ENCODE measurements at regions not wholly inside any gene's neighbourhood (a gene's known extent, or its start where the extent isn't known, plus 50 kb on each side); places are given as distances from the start of the nearest gene placed in this dataset.

GRCh38 chr9:118635416-118635815 is 733.8 kb downstream of the BRINP1 start:
- no peak overlapping the region for H3K27ac ChIP-seq (ENCODE audit: extremely low read depth, low read depth, low read length)
- H3K36me3 ChIP-seq (ENCODE audit: control insufficient read depth in 2 of 2, insufficient read depth in 1 of 2, low read length in 2 of 2) = no peaks in the 10 kb centered on the region
- H3K9me3 ChIP-seq (ENCODE audit: control insufficient read depth, insufficient read depth, low read depth, low read length) = no peaks in the 10 kb centered on the region
- H3K4me1 ChIP-seq (ENCODE audit: control insufficient read depth, insufficient read depth, low read length) = no peaks in the 10 kb centered on the region
- TF ChIP-seq ZNF843 (tag by site-specific recombination; IDR thresholded peaks at IDR 0.05) = no peak
- no peak for TF ChIP-seq ZNF302 (tag by site-specific recombination; IDR thresholded peaks at IDR 0.05; ENCODE audit: low read depth)
- TF ChIP-seq AEBP2 (tag by site-specific recombination; IDR thresholded peaks at IDR 0.05; ENCODE audit: borderline replicate concordance) = no peak
- no peak for TF ChIP-seq RBAK (tag by site-specific recombination; IDR thresholded peaks at IDR 0.05)
- TF ChIP-seq ZNF223 (tag by site-specific recombination; IDR thresholded peaks at IDR 0.05) = no peak
- TF ChIP-seq OSR2 (tag by site-specific recombination; IDR thresholded peaks at IDR 0.05) = no peak
- TF ChIP-seq HOXC10 (CRISPR knock-in tag; IDR thresholded peaks at IDR 0.05) = no peak
- no peak for TF ChIP-seq ZNF174 (tag by site-specific recombination; IDR thresholded peaks at IDR 0.05)
- TF ChIP-seq ZNF362 (tag by site-specific recombination; IDR thresholded peaks at IDR 0.05) = no peak
- no peak for TF ChIP-seq ZNF514 (tag by site-specific recombination; IDR thresholded peaks at IDR 0.05)
- no peak for TF ChIP-seq ZSCAN30 (tag by site-specific recombination; IDR thresholded peaks at IDR 0.05)
- TF ChIP-seq ZNF280C (tag by site-specific recombination; IDR thresholded peaks at IDR 0.05) = no peak
- no peak for TF ChIP-seq PATZ1 (tag by site-specific recombination; IDR thresholded peaks at IDR 0.05)
- no peak for TF ChIP-seq ZNF513 (tag by site-specific recombination; IDR thresholded peaks at IDR 0.05)
- TF ChIP-seq ZNF324 (tag by site-specific recombination; IDR thresholded peaks at IDR 0.05) = no peak
- TF ChIP-seq ZNF175 (tag by site-specific recombination; IDR thresholded peaks at IDR 0.05) = no peak
- no peak for TF ChIP-seq ZXDB (tag by site-specific recombination; IDR thresholded peaks at IDR 0.05)
- TF ChIP-seq ZNF585B (tag by site-specific recombination; IDR thresholded peaks at IDR 0.05) = no peak
- TF ChIP-seq ZNF785 (tag by site-specific recombination; IDR thresholded peaks at IDR 0.05) = no peak
- POLR2A ChIA-PET = no interaction called here
- no peak overlapping the region for H3K4me3 ChIP-seq (ENCODE audit: low read depth, low read length)
- CTCF ChIA-PET = interaction anchor here (0.7 kb wide), 1 partner anchor 29 kb away, joined by 3 read pairs; no protein-coding TSS in a partner anchor

Measured in HEK293 (cell line).